ENCODE measurements at regions not wholly inside any gene's neighbourhood (a gene's known extent, or its start where the extent isn't known, plus 50 kb on each side); places are given as distances from the start of the nearest gene placed in this dataset.
"Not testable (repeated sequence)": the region's sequence is repeated elsewhere in the genome, so short reads cannot be mapped to it uniquely, and the experiment has no call there.

DNA sequence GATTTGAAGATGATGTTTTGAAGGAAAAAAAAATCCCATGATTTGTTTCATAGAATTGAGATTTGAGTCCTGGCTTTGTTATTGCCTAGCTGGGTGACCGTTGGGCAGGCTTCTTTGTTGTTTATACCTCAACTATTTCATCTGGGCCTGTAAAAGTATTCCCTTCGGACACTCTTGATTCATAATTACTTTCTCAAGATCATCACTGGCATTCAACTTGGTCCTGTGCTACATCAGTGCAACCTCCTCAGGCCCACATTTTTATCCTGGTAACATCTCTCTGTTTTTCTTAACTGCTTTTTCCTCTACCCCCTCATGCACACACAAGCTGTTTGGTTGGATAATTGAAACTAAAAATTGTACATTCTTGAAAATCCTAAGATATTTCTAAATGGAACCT, 67.5 kb upstream of the P3H2 start:
- DNase-seq = no peak

DNA sequence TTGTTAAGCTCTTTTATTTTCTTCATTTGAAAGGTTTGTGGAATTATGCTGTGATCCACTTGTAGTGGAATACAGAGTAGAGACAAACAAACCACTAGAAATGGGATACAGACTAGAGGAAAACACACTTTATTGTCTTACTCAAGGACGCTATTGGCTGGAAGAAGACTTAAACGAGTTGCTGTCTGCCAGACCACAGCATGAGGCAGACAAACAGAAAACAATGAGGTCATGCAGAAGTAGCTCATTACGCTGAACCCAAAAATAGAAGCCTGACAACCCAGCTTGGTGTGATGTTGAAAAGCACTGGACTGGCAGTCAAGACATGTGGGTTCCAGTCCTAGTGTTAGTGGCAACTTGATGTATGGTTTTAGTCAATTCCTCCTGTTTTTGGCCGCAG, 62.4 kb upstream of the P3H2 start:
- DNase-seq = no peak

DNA sequence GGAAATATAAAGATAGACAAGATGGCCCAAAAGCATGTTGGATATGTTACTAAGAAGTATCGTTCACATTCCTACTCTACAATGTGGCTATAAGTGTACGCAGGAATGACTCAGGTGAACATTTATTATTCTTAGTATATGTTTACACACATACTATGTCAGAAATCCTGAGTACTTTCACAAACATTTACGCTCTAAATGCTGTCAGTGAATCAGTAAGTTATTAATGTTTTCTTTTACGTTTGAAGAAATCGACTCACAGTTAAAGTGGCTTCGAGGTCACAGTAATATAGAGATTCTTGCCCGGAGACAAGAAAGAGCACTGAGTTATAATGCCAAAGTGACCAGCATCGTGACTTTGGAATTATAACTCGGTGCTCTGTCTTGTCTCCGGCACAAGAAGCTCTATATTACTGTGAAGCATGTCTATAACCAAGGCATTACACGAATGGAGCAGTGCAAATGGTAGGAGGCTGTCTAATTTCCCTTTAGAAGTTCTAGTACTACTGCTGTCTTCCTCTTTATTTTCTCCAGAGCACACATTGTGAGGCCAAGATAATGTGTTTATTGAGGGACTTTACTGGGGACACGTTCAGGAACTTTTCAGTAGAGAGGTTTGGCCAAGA, 61.8 kb upstream of the P3H2 start:
- DNase-seq = no peak

DNA sequence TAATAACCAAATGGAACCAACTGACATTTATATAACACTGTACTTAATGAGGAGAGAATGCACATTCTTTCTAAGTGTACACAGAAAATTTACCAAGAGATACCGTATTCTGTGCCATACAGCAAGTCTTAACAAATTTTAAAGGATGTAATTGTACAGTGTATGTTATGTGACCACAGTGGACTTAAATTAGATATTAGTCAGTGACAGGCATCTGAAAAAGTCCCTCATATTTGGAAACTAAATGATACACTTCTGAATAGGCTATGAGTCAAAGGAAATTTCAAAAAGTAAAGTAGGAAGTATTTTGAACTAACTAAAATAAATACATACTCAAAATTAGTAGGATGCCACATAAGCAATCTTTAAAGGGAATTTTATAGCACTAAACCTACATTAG, 59.6 kb upstream of the P3H2 start:
- no peak for DNase-seq

DNA sequence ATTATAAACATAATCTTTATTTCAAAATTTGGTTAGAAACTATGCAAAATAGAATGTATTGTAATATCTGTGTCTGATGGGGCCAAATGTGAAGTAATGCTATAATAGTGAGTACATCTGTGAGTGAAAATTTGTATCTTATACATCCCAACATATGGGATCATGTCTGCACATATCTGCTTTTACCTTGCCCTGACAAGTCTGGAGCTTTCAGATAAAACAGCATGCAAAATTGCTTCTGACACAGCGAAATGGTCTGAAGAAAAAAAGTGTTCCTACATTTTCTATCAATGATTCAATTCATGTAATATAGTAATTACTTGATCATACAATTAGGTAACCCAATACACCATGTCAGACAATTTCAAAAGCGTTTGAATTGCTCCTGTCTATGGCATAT, 58.1 kb upstream of the P3H2 start:
- DNase-seq = no peak

DNA sequence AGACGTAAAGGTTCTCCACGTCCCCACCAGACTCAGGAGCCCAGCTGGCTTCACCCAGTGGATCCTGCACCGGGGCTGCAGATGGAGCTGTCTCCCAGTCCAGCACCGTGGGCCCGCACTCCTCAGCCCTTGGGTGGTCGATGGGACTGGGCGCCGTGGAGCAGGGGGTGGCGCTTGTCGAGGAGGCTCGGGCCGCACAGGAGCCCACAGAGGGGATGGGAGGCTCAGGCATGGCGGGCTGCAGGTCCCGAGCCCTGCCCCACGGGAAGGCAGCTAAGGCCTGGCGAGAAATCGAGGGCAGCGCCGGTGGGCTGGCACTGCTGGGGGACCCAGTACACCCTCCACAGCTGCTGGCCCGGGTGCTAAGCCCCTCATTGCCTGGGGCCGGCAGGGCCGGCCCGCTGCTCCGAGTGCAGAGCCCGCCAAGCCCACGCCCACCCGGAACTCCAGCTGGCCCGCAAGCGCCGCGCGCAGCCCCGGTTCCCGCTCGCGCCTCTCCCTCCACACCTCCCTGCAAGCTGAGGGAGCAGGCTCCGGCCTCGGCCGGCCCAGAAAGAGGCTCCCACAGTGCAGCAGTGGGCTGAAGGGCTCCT, 56.3 kb upstream of the P3H2 start:
- not testable (repeated sequence) for DNase-seq

DNA sequence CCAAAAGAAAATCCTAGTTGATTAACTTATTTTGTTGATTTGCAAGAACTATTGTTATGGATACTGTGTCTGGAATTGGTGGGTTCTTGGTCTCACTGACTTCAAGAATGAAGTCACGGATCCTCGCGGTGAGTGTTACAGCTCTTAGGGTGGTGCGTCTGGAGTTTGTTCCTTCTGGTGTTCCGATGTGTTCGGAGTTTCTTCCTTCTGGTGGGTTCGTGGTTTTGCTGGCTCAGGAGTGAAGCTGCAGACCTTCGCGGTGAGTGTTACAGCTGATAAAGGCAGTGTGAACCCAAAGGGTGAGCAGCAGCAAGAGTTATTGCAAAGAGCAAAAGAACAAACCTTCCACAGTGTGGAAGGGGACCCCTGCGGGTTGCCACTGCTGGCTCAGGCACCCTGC, 55.4 kb upstream of the P3H2 start:
- DNase-seq = not testable (repeated sequence)

DNA sequence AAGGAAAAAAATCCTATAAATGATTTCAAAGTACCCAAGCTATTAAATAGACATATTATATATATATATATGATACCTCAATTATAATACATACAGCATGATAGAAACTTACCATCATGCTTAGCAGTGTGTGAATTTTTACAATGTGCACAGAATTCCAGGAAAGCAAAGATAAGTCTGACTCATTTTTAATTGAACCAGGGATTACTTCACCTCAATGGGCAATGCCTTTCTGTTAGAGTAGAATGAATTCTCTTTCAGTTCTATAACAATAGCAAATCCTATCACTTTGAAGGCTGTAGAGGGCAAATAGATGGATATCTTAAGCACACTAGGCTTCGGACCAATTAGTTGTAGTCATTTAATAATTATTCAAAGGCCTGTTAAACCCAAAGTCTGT, 54.8 kb upstream of the P3H2 start:
- DNase-seq = no peak

DNA sequence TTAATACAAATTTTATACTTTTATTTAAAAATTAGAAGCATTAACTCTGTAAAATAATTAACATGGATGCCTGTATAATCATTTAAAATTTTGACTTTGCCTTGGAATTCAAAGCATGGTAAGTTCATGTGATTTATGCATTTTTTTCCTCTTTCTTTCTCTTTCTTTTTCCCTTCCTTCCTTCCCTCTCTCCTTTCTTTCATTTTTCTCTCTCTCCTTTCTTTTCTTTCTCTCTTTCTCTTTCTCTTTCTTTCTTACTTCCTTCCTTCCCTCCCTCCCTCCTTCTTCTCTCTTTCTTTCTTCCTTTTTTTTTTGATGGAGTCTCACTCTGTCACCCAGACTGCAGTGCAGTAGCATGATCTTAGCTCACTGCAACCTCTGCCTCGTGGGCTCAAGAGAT, 53.8 kb upstream of the P3H2 start:
- DNase-seq = no peak

DNA sequence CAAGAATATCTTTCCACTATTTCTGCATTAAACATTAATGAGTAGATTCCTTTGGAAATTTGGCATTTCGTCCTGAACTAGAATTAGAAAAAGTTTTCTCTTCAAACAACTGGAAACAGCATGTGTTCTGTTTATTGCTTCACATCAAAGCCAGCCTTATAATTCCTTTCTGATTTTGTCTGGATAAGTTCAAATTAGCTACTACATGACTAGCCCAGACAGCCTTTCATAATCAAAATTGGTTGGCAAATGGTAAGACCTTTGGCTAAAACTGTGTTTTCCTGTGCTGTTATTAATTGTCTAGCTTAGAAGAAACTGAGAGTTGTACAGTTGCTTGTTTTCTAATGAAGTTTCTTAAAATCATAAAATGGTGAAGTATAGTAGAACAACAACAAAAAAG, 52.7 kb upstream of the P3H2 start:
- DNase-seq = no peak

DNA sequence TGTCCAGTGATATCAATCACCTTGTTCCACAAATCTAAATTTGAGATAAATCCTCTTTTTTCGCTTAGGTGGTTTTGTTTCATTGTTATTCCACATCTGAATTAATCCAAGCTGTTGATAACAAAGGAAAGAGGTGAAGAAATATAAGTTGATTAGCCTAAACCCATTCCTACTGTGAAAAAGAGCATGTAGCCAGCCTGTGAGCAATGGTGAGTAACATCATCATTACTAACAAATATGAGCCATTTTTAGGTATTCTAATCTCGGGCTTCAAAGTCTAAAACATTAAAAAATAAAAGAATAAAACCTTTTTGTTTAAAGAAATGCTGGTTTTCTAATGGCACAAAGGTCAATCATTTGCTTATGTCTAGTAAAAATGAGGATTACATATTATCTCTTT, 52.1 kb upstream of the P3H2 start:
- no peak for DNase-seq

All from KG1 (cell line).